ENCODE measurements at regions not wholly inside any gene's neighbourhood (a gene's known extent, or its start where the extent isn't known, plus 50 kb on each side); places are given as distances from the start of the nearest gene placed in this dataset.

DNA sequence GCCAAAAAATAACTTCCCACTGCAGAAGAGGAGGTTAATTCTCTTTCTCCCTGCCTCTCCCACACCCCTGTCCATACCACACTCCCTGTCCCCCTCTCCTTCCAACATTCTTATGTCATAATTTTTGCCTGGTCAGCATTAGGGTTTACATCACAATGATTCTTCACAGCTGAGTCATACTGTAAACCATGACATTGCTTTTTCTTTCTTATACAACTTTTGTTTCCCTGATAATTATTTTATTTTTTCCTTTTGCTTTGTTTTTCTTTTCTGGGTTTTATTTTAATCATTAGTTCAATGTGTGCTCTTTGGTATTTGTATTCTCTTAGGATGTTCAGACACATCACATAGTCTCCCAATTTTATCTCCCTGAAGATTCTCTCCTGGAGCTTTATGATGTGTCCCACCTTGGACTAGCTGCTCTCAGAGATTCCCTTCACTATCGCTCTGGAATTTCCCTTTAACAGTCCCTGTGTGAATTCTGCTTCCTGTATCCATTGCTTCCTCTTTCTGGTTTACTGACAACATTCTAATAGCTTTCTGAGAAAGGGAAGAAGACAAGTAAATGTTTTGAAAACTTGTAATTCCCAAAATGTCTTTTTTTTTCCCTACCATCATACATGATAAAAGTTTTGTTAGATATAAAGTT, 70.7 kb downstream of the SOX2 start:
- Histone ChIP-seq H3K27me3 (no peaks in the 10 kb centered on the region), H3K36me3 (no peaks in the 10 kb centered on the region), H3K27ac (no peak overlapping the region), H3K9me3 (no peaks in the 10 kb centered on the region), H3K4me1 (no peaks in the 10 kb centered on the region), H3K4me3 (no peak overlapping the region)
- TF ChIP-seq EP300 (IDR thresholded peaks at IDR 0.05): no peak
- TF ChIP-seq POLR2AphosphoS5 (IDR thresholded peaks at IDR 0.05): no peak
- TF ChIP-seq, protein P1, sequence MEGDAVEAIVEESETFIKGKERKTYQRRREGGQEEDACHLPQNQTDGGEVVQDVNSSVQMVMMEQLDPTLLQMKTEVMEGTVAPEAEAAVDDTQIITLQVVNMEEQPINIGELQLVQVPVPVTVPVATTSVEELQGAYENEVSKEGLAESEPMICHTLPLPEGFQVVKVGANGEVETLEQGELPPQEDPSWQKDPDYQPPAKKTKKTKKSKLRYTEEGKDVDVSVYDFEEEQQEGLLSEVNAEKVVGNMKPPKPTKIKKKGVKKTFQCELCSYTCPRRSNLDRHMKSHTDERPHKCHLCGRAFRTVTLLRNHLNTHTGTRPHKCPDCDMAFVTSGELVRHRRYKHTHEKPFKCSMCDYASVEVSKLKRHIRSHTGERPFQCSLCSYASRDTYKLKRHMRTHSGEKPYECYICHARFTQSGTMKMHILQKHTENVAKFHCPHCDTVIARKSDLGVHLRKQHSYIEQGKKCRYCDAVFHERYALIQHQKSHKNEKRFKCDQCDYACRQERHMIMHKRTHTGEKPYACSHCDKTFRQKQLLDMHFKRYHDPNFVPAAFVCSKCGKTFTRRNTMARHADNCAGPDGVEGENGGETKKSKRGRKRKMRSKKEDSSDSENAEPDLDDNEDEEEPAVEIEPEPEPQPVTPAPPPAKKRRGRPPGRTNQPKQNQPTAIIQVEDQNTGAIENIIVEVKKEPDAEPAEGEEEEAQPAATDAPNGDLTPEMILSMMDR (IDR thresholded peaks at IDR 0.05): no peak
- TF ChIP-seq POLR2A (IDR thresholded peaks at IDR 0.05): no peak
- WGBS: 39% methylated on average over 1 of the region's 1 CpG
- no peak for DNase-seq (ENCODE audit: low spot score in 2 of 2)

DNA sequence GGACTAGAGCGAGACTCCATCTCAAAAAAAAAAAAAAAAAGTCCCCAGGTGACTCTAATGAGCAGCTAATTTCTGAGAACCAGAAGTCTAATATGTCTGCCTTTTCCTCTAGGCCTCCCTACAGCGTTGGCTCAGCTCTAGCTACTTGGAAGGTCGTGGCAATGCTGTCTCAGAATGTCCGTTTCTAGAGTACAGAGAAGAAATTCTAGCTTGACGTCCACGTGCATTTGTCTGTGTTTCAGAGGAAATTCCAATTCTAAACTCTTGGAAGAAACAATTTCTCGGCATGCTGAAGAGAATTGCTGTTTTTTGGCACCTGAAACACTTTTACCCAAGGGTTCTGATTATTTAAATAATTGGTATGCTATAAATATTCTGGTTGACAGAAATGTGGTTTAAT, 78.8 kb downstream of the SOX2 start:
- no peaks in the 10 kb centered on the region for H3K36me3 ChIP-seq
- no peak for DNase-seq (ENCODE audit: low spot score in 2 of 2)
- 34% methylated on average over 7 of the region's 7 CpGs for WGBS
- TF ChIP-seq EP300 (IDR thresholded peaks at IDR 0.05): no peak
- no peak for TF ChIP-seq POLR2A (IDR thresholded peaks at IDR 0.05)
- TF ChIP-seq, protein P1 (IDR thresholded peaks at IDR 0.05): no peak
- no peak for TF ChIP-seq POLR2AphosphoS5 (IDR thresholded peaks at IDR 0.05)
- no peaks in the 10 kb centered on the region for H3K27me3 ChIP-seq
- peaks cover 7% of the 10 kb centered on the region for H3K4me1 ChIP-seq
- H3K9me3 ChIP-seq: no peaks in the 10 kb centered on the region
- H3K27ac ChIP-seq: no peak overlapping the region
- H3K4me3 ChIP-seq: no peak overlapping the region

DNA sequence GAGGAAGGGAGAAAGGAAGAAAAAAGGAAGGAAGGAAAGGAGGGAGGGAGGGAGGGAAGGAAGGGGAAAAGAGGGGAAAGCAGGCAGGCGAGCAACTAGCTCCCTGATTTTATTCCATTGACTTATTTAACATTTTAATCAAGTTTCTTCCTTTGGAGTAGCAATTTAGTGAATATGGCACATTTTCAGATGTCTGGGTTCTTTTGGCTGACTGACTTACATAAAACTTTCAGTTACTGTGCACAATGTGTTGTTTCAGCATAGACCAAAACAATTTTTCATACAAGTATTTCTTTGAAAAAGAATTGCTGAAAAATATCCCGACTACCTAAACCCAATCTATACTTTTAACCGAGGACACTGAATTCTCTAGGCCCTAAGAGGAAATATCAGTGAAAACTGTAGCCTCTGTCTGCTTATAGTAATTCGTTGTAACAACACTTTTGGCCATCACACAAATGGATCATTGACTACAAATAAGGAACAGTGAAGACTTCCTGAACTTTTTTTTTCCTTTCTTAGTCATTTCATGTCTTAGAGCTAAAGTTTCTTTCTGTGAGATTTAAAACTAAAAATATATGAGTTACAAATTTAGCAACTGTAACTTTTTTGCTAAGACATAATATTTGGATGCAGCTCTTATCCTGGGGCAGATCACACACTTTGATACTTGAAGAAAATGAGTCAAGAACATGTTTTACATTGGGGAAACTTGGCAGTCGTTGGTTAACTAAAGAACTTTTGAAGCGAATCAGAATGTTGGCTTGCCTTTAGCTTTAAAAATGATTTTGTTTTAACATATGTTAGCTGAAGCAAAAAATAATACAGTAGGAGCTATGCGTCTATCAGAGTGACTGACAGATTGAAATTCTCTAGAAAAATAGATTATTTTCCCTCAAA, 79.6 kb downstream of the SOX2 start:
- Histone ChIP-seq H3K36me3 (no peaks in the 10 kb centered on the region), H3K27ac (no peak overlapping the region), H3K4me3 (no peak overlapping the region), H3K27me3 (no peaks in the 10 kb centered on the region), H3K9me3 (no peaks in the 10 kb centered on the region), H3K4me1 (peaks cover 7% of the 10 kb centered on the region)
- no peak for DNase-seq (ENCODE audit: low spot score in 2 of 2)
- WGBS: 19% methylated on average over 7 of the region's 7 CpGs
- TF ChIP-seq POLR2A (IDR thresholded peaks at IDR 0.05) (no peak), POLR2AphosphoS5 (IDR thresholded peaks at IDR 0.05) (no peak), EP300 (IDR thresholded peaks at IDR 0.05) (no peak)
- TF ChIP-seq, protein P1 (IDR thresholded peaks at IDR 0.05): no peak

DNA sequence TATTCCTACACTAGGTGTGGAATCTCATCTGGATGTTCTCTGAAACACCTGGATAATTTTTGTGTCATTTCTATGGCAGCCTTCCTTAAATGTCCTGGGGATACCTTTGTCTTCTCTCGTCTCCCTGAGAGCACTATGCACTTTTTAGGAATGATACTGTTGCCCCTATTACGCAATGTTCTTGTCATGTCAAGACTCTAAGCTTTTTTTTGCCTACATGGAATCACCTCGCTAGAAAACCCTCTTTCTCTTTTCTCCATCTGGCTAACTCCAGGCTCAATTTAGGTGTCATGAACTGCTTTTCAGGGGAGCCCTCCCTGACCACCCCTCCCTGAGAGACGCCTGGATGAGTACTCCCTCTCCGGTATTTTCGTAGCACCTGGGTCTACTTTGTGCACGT, 81.3 kb downstream of the SOX2 start:
- no peaks in the 10 kb centered on the region for H3K9me3 ChIP-seq
- H3K27me3 ChIP-seq: no peaks in the 10 kb centered on the region
- no peak for TF ChIP-seq EP300 (IDR thresholded peaks at IDR 0.05)
- H3K36me3 ChIP-seq: no peaks in the 10 kb centered on the region
- no peak overlapping the region for H3K27ac ChIP-seq
- H3K4me1 ChIP-seq: peaks cover 7% of the 10 kb centered on the region
- 74% methylated on average over 7 of the region's 7 CpGs for WGBS
- H3K4me3 ChIP-seq: no peak overlapping the region
- no peak for DNase-seq (ENCODE audit: low spot score in 2 of 2)

DNA sequence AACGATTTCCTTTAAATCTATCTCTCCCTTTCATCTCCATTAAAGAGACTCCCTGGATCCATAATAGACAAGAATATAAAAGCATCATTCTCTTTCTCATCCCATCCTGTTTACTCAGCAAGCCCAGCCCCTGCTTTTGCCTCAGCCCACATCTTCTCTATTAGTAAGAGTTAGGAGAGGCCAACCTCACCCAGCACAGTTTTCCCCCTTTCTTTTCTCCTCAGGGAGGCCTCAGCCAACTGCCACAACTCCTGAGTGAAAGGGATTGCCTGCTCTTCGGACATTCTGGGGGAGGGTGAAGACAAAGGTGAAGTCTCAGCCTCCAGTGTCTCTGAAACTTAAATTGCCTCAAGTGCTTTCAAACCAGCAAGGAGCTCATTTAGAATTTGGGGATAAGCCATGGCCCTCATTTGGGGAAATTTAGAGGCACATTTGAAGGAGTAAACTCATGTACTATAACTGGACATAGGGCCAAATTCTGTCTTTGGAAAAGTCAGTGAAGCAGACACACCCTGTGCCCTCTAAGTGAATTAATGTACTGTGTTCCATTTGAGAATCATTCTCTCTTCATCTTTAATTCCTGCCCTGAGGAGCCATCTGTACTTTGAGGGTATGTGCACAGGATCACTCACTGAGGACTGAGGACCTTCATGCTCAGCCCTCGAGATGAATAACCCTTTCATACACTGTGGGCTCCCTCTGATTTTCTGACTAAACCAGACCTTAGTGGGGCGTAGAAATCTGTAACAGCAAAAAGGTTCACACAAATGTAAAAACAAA, 82.5 kb downstream of the SOX2 start:
- TF ChIP-seq, protein P1 (IDR thresholded peaks at IDR 0.05): no peak
- TF ChIP-seq POLR2A (IDR thresholded peaks at IDR 0.05) (no peak), EP300 (IDR thresholded peaks at IDR 0.05) (no peak), POLR2AphosphoS5 (IDR thresholded peaks at IDR 0.05) (no peak)
- H3K9me3 ChIP-seq: no peaks in the 10 kb centered on the region
- H3K27me3 ChIP-seq: no peaks in the 10 kb centered on the region
- no peaks in the 10 kb centered on the region for H3K36me3 ChIP-seq
- H3K4me1 ChIP-seq: peaks cover 7% of the 10 kb centered on the region
- no peak overlapping the region for H3K27ac ChIP-seq
- no peak overlapping the region for H3K4me3 ChIP-seq
- 78% methylated on average over 4 of the region's 4 CpGs for WGBS
- no peak for DNase-seq (ENCODE audit: low spot score in 2 of 2)

Data from suprapubic skin (tissue), 4 donors.